ENCODE measurements at regions not wholly inside any gene's neighbourhood (a gene's known extent, or its start where the extent isn't known, plus 50 kb on each side); places are given as distances from the start of the nearest gene placed in this dataset.

GRCh38 chr6:26183581-26184366 is 96.5 kb downstream of the HFE start:
- peak; percentile 93 to 94 for DNase-seq (ENCODE audit: low read depth in 2 of 2)
- no peak for TF ChIP-seq CTCF (IDR thresholded peaks at IDR 0.05; ENCODE audit: low read depth, low read length)
- H3K4me3 ChIP-seq (replicated peaks in 1 of 2; ENCODE audit: low read depth in 2 of 2, low read length in 2 of 2): peak overlapping the region; percentile 38 to 48

- TF ChIP-seq CTCF (IDR thresholded peaks at IDR 0.05; ENCODE audit: low read depth, low read length): no peak
- peak overlapping the region in 1 of 2 donors; percentile 48 for H3K4me3 ChIP-seq (replicated peaks in 1 of 2; ENCODE audit: low read depth in 2 of 2, low read length in 2 of 2)
Measured at GRCh38 chr6:26184367-26184891, 97.2 kb downstream of the HFE start.

GRCh38 chr6:26185004-26185403 is 97.8 kb downstream of the HFE start:
- no peak for TF ChIP-seq CTCF (IDR thresholded peaks at IDR 0.05; ENCODE audit: low read depth, low read length)
- H3K4me3 ChIP-seq (replicated peaks in 1 of 2; ENCODE audit: low read depth in 2 of 2, low read length in 2 of 2): no peak overlapping the region
- DNase-seq (ENCODE audit: low read depth in 2 of 2): no peak

More at GRCh38 chr6:26184367-26184891, 97.2 kb downstream of the HFE start:
- no peak for DNase-seq (ENCODE audit: low read depth in 2 of 2)

GRCh38 chr6:26185802-26186201 is 98.6 kb downstream of the HFE start:
- TF ChIP-seq CTCF (IDR thresholded peaks at IDR 0.05; ENCODE audit: low read depth, low read length): no peak
- H3K4me3 ChIP-seq (replicated peaks in 1 of 2; ENCODE audit: low read depth in 2 of 2, low read length in 2 of 2): no peak overlapping the region
- DNase-seq (ENCODE audit: low read depth in 2 of 2): no peak

GRCh38 chr6:26186652-26187051 is 99.4 kb downstream of the HFE start:
- H3K4me3 ChIP-seq (replicated peaks in 1 of 2; ENCODE audit: low read depth in 2 of 2, low read length in 2 of 2): no peak overlapping the region
- TF ChIP-seq CTCF (IDR thresholded peaks at IDR 0.05; ENCODE audit: low read depth, low read length): no peak
- DNase-seq (ENCODE audit: low read depth in 2 of 2): no peak

GRCh38 chr6:26187292-26187691 is 100.1 kb downstream of the HFE start:
- no peak for DNase-seq (ENCODE audit: low read depth in 2 of 2)
- no peak for TF ChIP-seq CTCF (IDR thresholded peaks at IDR 0.05; ENCODE audit: low read depth, low read length)
- H3K4me3 ChIP-seq (replicated peaks in 1 of 2; ENCODE audit: low read depth in 2 of 2, low read length in 2 of 2): no peak overlapping the region

Data from cardiac fibroblast (primary cell).